ENCODE measurements at regions not wholly inside any gene's neighbourhood (a gene's known extent, or its start where the extent isn't known, plus 50 kb on each side); places are given as distances from the start of the nearest gene placed in this dataset.

- 60 to 71% methylated on average over 5 to 8 of the region's 8 CpGs for WGBS, 2 experiments (ENCODE audit: insufficient coverage in 1 of 2, insufficient read length in 1 of 2)
- no peak overlapping the region for H3K27ac ChIP-seq (ENCODE audit: low read depth, low read length)
- no peak for TF ChIP-seq CTCF (conservative IDR thresholded peaks at IDR 0.05)
- DNase-seq: peak; percentile 69
- H3K9me3 Mint-ChIP-seq: no peaks in the 10 kb centered on the region
- H3K36me3 Mint-ChIP-seq (ENCODE audit: low read depth): no peaks in the 10 kb centered on the region
- no peaks in the 10 kb centered on the region for H3K36me3 ChIP-seq (ENCODE audit: control insufficient read depth, insufficient read depth, low read length)
- peaks cover 8% of the 10 kb centered on the region for H3K4me1 ChIP-seq (ENCODE audit: control insufficient read depth, insufficient read depth, low read length)
- H3K9me3 ChIP-seq (ENCODE audit: control insufficient read depth, low read length): no peaks in the 10 kb centered on the region
- H3K27ac Mint-ChIP-seq: no peak overlapping the region
- H3K4me3 ChIP-seq (ENCODE audit: low read length): no peak overlapping the region
- peaks cover 34% of the 10 kb centered on the region for H3K4me1 Mint-ChIP-seq
- peaks cover 91% of the 10 kb centered on the region for H3K27me3 Mint-ChIP-seq (ENCODE audit: insufficient read depth)
- peaks cover 53% of the 10 kb centered on the region for H3K27me3 ChIP-seq (ENCODE audit: control insufficient read depth, insufficient read depth, low read length, poor library complexity, severe bottlenecking)
- no peak overlapping the region for H3K9ac ChIP-seq (ENCODE audit: extremely low read depth, low read length, poor library complexity, severe bottlenecking)
- no peak overlapping the region for H3K4me3 Mint-ChIP-seq
These were observed 209.1 kb downstream of the OLFM4 start for GRCh38 chr13:53237696-53238095.

GRCh38 chr13:53238261-53238660, 209.6 kb downstream of the OLFM4 start:
- no peak overlapping the region for H3K4me3 ChIP-seq (ENCODE audit: low read length)
- no peaks in the 10 kb centered on the region for H3K36me3 Mint-ChIP-seq (ENCODE audit: low read depth)
- no peaks in the 10 kb centered on the region for H3K36me3 ChIP-seq (ENCODE audit: control insufficient read depth, insufficient read depth, low read length)
- H3K9me3 ChIP-seq (ENCODE audit: control insufficient read depth, low read length): no peaks in the 10 kb centered on the region
- peak; percentile 80 for DNase-seq
- no peak overlapping the region for H3K27ac Mint-ChIP-seq
- no peak overlapping the region for H3K27ac ChIP-seq (ENCODE audit: low read depth, low read length)
- H3K27me3 Mint-ChIP-seq (ENCODE audit: insufficient read depth): peaks cover 88% of the 10 kb centered on the region
- H3K9ac ChIP-seq (ENCODE audit: extremely low read depth, low read length, poor library complexity, severe bottlenecking): no peak overlapping the region
- peaks cover 8% of the 10 kb centered on the region for H3K4me1 ChIP-seq (ENCODE audit: control insufficient read depth, insufficient read depth, low read length)
- H3K9me3 Mint-ChIP-seq: no peaks in the 10 kb centered on the region
- H3K4me3 Mint-ChIP-seq: no peak overlapping the region
- no peak for TF ChIP-seq CTCF (conservative IDR thresholded peaks at IDR 0.05)
- 53 to 58% methylated on average over 7 to 10 of the region's 10 CpGs for WGBS, 2 experiments (ENCODE audit: insufficient coverage in 1 of 2, insufficient read length in 1 of 2)
- peaks cover 53% of the 10 kb centered on the region for H3K27me3 ChIP-seq (ENCODE audit: control insufficient read depth, insufficient read depth, low read length, poor library complexity, severe bottlenecking)
- peaks cover 34% of the 10 kb centered on the region for H3K4me1 Mint-ChIP-seq

GRCh38 chr13:53240401-53241025, 211.9 kb downstream of the OLFM4 start:
- no peak overlapping the region for H3K9ac ChIP-seq (ENCODE audit: extremely low read depth, low read length, poor library complexity, severe bottlenecking)
- peaks cover 8% of the 10 kb centered on the region for H3K4me1 ChIP-seq (ENCODE audit: control insufficient read depth, insufficient read depth, low read length)
- peaks cover 65% of the 10 kb centered on the region for H3K27me3 ChIP-seq (ENCODE audit: control insufficient read depth, insufficient read depth, low read length, poor library complexity, severe bottlenecking)
- Mint-ChIP-seq H3K9me3 (no peaks in the 10 kb centered on the region), H3K27ac (no peak overlapping the region), H3K4me1 (peaks cover 30% of the 10 kb centered on the region), H3K27me3 (ENCODE audit: insufficient read depth) (peaks cover 90% of the 10 kb centered on the region), H3K36me3 (ENCODE audit: low read depth) (no peaks in the 10 kb centered on the region), H3K4me3 (no peak overlapping the region)
- TF ChIP-seq CTCF (conservative IDR thresholded peaks at IDR 0.05): no peak
- no peaks in the 10 kb centered on the region for H3K36me3 ChIP-seq (ENCODE audit: control insufficient read depth, insufficient read depth, low read length)
- no peaks in the 10 kb centered on the region for H3K9me3 ChIP-seq (ENCODE audit: control insufficient read depth, low read length)
- no peak overlapping the region for H3K4me3 ChIP-seq (ENCODE audit: low read length)
- DNase-seq: no peak
- WGBS, 2 experiments (ENCODE audit: insufficient coverage in 1 of 2, insufficient read length in 1 of 2): 85% methylated on average over 13 to 14 of the region's 14 CpGs
- H3K27ac ChIP-seq (ENCODE audit: low read depth, low read length): no peak overlapping the region
